ENCODE measurements at regions not wholly inside any gene's neighbourhood (a gene's known extent, or its start where the extent isn't known, plus 50 kb on each side); places are given as distances from the start of the nearest gene placed in this dataset.

- intact Hi-C loops (cut with micrococcal nuclease; ENCODE audit: unreplicated experiment): no loop called here
- ChIA-PET POLR2A (no interaction called here), CTCF (ENCODE audit: unreplicated experiment) (no interaction called here)
- H3K4me3 ChIP-seq (ENCODE audit: low read depth, low read length, poor library complexity, severe bottlenecking): no peak overlapping the region
- H3K4me2 ChIP-seq (ENCODE audit: low read length): no peak overlapping the region
- no peak for DNase-seq (ENCODE audit: low spot score)
- no peaks in the 10 kb centered on the region for H3K79me2 ChIP-seq (ENCODE audit: insufficient read depth, low read depth, low read length)
- TF ChIP-seq CTCF (conservative IDR thresholded peaks at IDR 0.05; ENCODE audit: low read length) (no peak), EZH2phosphoT487 (IDR thresholded peaks at IDR 0.05; ENCODE audit: borderline replicate concordance, low read depth, low read length) (no peak)
- H4K20me1 ChIP-seq (ENCODE audit: insufficient read depth, low read length): no peaks in the 10 kb centered on the region
- no peaks in the 10 kb centered on the region for H3K4me1 ChIP-seq (ENCODE audit: insufficient read depth, low read length, poor library complexity, severe bottlenecking)
- no peaks in the 10 kb centered on the region for H3K9me2 ChIP-seq (ENCODE audit: insufficient read depth, low read length)
- H3K27ac ChIP-seq (ENCODE audit: low read depth, low read length, poor library complexity, severe bottlenecking): no peak overlapping the region
- no peak overlapping the region for H2AFZ ChIP-seq (ENCODE audit: low read length)
- no peaks in the 10 kb centered on the region for H3K36me3 ChIP-seq (ENCODE audit: insufficient read depth, low read length)
- no TSS peak for BruUV-seq (replicated peaks)
- no peaks in the 10 kb centered on the region for H3K9me3 ChIP-seq (ENCODE audit: low read length)
Observed at GRCh38 chr20:43248341-43248740, 58.6 kb upstream of the PTPRT start.

- no TSS peak for BruUV-seq (replicated peaks)
- Histone ChIP-seq H3K79me2 (ENCODE audit: insufficient read depth, low read depth, low read length) (no peaks in the 10 kb centered on the region), H2AFZ (ENCODE audit: low read length) (no peak overlapping the region), H3K27ac (ENCODE audit: low read depth, low read length, poor library complexity, severe bottlenecking) (no peak overlapping the region), H3K4me3 (ENCODE audit: low read depth, low read length, poor library complexity, severe bottlenecking) (no peak overlapping the region), H3K9me3 (ENCODE audit: low read length) (no peaks in the 10 kb centered on the region), H4K20me1 (ENCODE audit: insufficient read depth, low read length) (no peaks in the 10 kb centered on the region), H3K4me1 (ENCODE audit: insufficient read depth, low read length, poor library complexity, severe bottlenecking) (no peaks in the 10 kb centered on the region), H3K9me2 (ENCODE audit: insufficient read depth, low read length) (no peaks in the 10 kb centered on the region), H3K4me2 (ENCODE audit: low read length) (no peak overlapping the region), H3K36me3 (ENCODE audit: insufficient read depth, low read length) (no peaks in the 10 kb centered on the region)
- CTCF ChIA-PET (ENCODE audit: unreplicated experiment): no interaction called here
- POLR2A ChIA-PET: no interaction called here
- intact Hi-C loops (cut with micrococcal nuclease; ENCODE audit: unreplicated experiment): no loop called here
- TF ChIP-seq CTCF (conservative IDR thresholded peaks at IDR 0.05; ENCODE audit: low read length) (no peak), EZH2phosphoT487 (IDR thresholded peaks at IDR 0.05; ENCODE audit: borderline replicate concordance, low read depth, low read length) (no peak)
- DNase-seq (ENCODE audit: low spot score): no peak
Observed at GRCh38 chr20:43247361-43247760, 57.7 kb upstream of the PTPRT start.

- TF ChIP-seq EZH2phosphoT487 (IDR thresholded peaks at IDR 0.05; ENCODE audit: borderline replicate concordance, low read depth, low read length) (no peak), CTCF (conservative IDR thresholded peaks at IDR 0.05; ENCODE audit: low read length) (no peak)
- no peaks in the 10 kb centered on the region for H3K9me3 ChIP-seq (ENCODE audit: low read length)
- H3K27ac ChIP-seq (ENCODE audit: low read depth, low read length, poor library complexity, severe bottlenecking): no peak overlapping the region
- no peaks in the 10 kb centered on the region for H3K36me3 ChIP-seq (ENCODE audit: insufficient read depth, low read length)
- ChIA-PET POLR2A (no interaction called here), CTCF (ENCODE audit: unreplicated experiment) (no interaction called here)
- no TSS peak for BruUV-seq (replicated peaks)
- H3K9me2 ChIP-seq (ENCODE audit: insufficient read depth, low read length): no peaks in the 10 kb centered on the region
- H3K4me1 ChIP-seq (ENCODE audit: insufficient read depth, low read length, poor library complexity, severe bottlenecking): no peaks in the 10 kb centered on the region
- H3K4me2 ChIP-seq (ENCODE audit: low read length): no peak overlapping the region
- H2AFZ ChIP-seq (ENCODE audit: low read length): no peak overlapping the region
- H3K4me3 ChIP-seq (ENCODE audit: low read depth, low read length, poor library complexity, severe bottlenecking): no peak overlapping the region
- H4K20me1 ChIP-seq (ENCODE audit: insufficient read depth, low read length): no peaks in the 10 kb centered on the region
- intact Hi-C loops (cut with micrococcal nuclease; ENCODE audit: unreplicated experiment): no loop called here
- no peaks in the 10 kb centered on the region for H3K79me2 ChIP-seq (ENCODE audit: insufficient read depth, low read depth, low read length)
- no peak for DNase-seq (ENCODE audit: low spot score)
Observed at GRCh38 chr20:43244647-43245046, 54.9 kb upstream of the PTPRT start.
